Right lobe of liver (tissue), 4 donors: ENCODE measurements at regions not wholly inside any gene's neighbourhood (a gene's known extent, or its start where the extent isn't known, plus 50 kb on each side); places are given as distances from the start of the nearest gene placed in this dataset.

Source experiments
- POLR2A ChIP-seq: fragments of 450-650 bp; IDR thresholded peaks from one replicate; pipeline ENCODE4 v1.6.1; 2017; ENCODE audit warnings: antibody characterized with exemption, mild to moderate bottlenecking
- TF ChIP-seq, protein P1 (sequence below), 4 donors: fragments of 200-600 bp in 3 of 4; fragments of 450-650 bp in 1 of 4; IDR thresholded peaks; one replicate each; pipeline versions ENCODE4 v1.5.1 to v1.8.0; 2016 to 2022; ENCODE audit warnings: antibody characterized with exemption in 4 of 4, mild to moderate bottlenecking in 2 of 4
- donor health status: DM: no; HTN: no; CAD: no.
- donor health status: DM: no; HTN: no; CAD: no.
- donor health status: DM: no; HTN: yes; CAD: no.

DNA sequence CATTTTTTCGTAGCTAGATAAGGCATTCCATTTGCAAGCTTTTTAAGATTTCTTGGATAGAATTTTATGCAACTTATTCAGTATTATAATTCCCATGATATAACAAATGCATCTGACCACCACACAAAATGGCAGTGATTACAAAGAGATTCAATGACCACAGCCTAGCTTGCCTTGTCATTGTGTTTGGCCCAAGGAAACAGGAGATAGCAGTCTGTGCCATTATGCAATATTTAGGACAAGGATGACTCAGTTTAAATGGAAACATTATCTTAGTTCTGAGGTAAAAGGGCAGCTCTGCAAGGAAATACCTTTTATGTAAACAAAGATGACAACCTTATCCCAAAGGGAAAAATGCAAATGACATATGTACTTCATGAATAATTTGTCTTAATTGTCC, 89.8 kb downstream of the NUDT12 start:
- TF ChIP-seq POLR2A, result no peak
- TF ChIP-seq, protein P1, sequence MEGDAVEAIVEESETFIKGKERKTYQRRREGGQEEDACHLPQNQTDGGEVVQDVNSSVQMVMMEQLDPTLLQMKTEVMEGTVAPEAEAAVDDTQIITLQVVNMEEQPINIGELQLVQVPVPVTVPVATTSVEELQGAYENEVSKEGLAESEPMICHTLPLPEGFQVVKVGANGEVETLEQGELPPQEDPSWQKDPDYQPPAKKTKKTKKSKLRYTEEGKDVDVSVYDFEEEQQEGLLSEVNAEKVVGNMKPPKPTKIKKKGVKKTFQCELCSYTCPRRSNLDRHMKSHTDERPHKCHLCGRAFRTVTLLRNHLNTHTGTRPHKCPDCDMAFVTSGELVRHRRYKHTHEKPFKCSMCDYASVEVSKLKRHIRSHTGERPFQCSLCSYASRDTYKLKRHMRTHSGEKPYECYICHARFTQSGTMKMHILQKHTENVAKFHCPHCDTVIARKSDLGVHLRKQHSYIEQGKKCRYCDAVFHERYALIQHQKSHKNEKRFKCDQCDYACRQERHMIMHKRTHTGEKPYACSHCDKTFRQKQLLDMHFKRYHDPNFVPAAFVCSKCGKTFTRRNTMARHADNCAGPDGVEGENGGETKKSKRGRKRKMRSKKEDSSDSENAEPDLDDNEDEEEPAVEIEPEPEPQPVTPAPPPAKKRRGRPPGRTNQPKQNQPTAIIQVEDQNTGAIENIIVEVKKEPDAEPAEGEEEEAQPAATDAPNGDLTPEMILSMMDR (IDR thresholded peaks at IDR 0.05), result no peak
